GM21367 (cell line): ENCODE measurements at regions not wholly inside any gene's neighbourhood (a gene's known extent, or its start where the extent isn't known, plus 50 kb on each side); places are given as distances from the start of the nearest gene placed in this dataset.

Experiments
- ATAC-seq: cut with Tn5 transposase; IDR thresholded peaks from one replicate; pipeline ENCODE4 v1.9.1; 2021; ENCODE audit not compliant: unreplicated experiment

GRCh38 chr12:107318806-107319532 is 225.6 kb upstream of the CRY1 start:
- ATAC-seq, result no peak

GRCh38 chr12:107319533-107320032 is 226.2 kb upstream of the CRY1 start:
- ATAC-seq, result no peak

GRCh38 chr12:107320033-107320928 is 226.9 kb upstream of the CRY1 start:
- ATAC-seq, result no peak

GRCh38 chr12:107320929-107321631 is 227.7 kb upstream of the CRY1 start:
- ATAC-seq, result no peak

GRCh38 chr12:107322063-107322462 is 228.7 kb upstream of the CRY1 start:
- ATAC-seq, result no peak

GRCh38 chr12:107325075-107325608 is 231.8 kb upstream of the CRY1 start:
- no peak for ATAC-seq

- ATAC-seq, result no peak
Measured at GRCh38 chr12:107326237-107326636, 232.9 kb upstream of the CRY1 start.

GRCh38 chr12:107327651-107328182 is 234.4 kb upstream of the CRY1 start:
- ATAC-seq, result no peak

- ATAC-seq, result no peak
Measured at GRCh38 chr12:107328442-107329133, 235.2 kb upstream of the CRY1 start.

- ATAC-seq, result no peak
Measured at GRCh38 chr12:107329569-107330324, 236.4 kb upstream of the CRY1 start.

GRCh38 chr12:107330831-107331431 is 237.6 kb upstream of the CRY1 start:
- no peak for ATAC-seq

- ATAC-seq, result no peak
Measured at GRCh38 chr12:107331471-107331870, 238.1 kb upstream of the CRY1 start.

GRCh38 chr12:107331912-107332311 is 238.6 kb upstream of the CRY1 start:
- ATAC-seq, result no peak

GRCh38 chr12:107332743-107333142 is 239.4 kb upstream of the CRY1 start:
- no peak for ATAC-seq

- no peak for ATAC-seq
Measured at GRCh38 chr12:107335802-107336570, 242.6 kb upstream of the CRY1 start.

GRCh38 chr12:107336695-107337094 is 243.3 kb upstream of the CRY1 start:
- no peak for ATAC-seq

GRCh38 chr12:107337346-107338095 is 244.2 kb upstream of the CRY1 start:
- ATAC-seq, result no peak

- ATAC-seq, result no peak
Measured at GRCh38 chr12:107339487-107339886, 246.1 kb upstream of the CRY1 start.
